NCI-H1694 treated with DMSO at 0.1 percent for 48 hours (cell line): ENCODE measurements at regions not wholly inside any gene's neighbourhood (a gene's known extent, or its start where the extent isn't known, plus 50 kb on each side); places are given as distances from the start of the nearest gene placed in this dataset.
"Not testable (repeated sequence)": the region's sequence is repeated elsewhere in the genome, so short reads cannot be mapped to it uniquely, and the experiment has no call there.

Experiments
- DNase-seq: peaks from one replicate; lab custom pipeline; 2025; lab: John Stamatoyannopoulos, UW

DNA sequence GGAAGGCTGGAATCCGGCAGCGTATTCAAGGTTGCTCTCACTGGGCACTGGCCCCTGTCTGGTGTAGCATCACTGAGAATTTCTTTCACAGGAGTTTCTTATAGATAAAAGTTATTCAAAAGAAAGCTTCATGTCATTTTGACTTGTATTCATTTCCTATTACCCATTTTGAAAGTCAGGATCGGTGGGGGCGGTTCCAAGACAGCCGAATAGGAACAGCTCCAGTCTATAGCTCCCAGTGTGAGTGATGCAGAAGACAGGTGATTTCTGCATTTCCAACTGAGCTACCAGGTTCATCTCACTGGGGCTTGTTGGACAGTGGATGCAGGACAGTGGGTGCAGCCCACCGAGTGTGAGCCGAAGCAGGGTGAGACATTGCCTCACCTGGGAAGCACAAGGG lies 51.5 kb upstream of the CDC42EP3 start:
- not testable (repeated sequence) for DNase-seq

GRCh38 chr2:37730037-37730818 lies 58.8 kb upstream of the CDC42EP3 start:
- no peak for DNase-seq

- DNase-seq = not testable (repeated sequence)
Observed at GRCh38 chr2:37732412-37732811, 61.0 kb upstream of the CDC42EP3 start.

- no peak for DNase-seq
Observed at GRCh38 chr2:37733251-37733650, 61.8 kb upstream of the CDC42EP3 start.

DNA sequence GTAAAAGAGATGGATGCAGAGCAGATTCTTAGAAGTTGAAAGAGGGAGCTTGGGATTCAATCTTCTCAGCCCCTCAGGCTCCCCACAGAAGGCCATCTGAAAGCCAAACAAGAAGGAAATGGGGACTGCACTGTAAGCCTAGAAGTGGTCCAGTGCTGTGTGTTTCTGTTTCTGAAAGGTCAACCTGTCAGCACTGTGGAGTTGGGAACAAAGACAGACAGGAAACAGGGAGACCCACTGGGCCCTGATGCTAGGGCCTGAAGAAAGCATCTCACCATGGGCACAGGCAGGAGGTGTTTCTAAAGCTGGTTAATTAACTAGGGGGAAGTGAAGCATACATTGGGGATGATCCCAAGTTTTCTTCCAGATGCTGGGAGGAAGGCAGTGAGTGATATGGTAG lies 62.5 kb upstream of the CDC42EP3 start:
- DNase-seq = not testable (repeated sequence)

GRCh38 chr2:37734891-37735523 lies 63.6 kb upstream of the CDC42EP3 start:
- not testable (repeated sequence) for DNase-seq

DNA sequence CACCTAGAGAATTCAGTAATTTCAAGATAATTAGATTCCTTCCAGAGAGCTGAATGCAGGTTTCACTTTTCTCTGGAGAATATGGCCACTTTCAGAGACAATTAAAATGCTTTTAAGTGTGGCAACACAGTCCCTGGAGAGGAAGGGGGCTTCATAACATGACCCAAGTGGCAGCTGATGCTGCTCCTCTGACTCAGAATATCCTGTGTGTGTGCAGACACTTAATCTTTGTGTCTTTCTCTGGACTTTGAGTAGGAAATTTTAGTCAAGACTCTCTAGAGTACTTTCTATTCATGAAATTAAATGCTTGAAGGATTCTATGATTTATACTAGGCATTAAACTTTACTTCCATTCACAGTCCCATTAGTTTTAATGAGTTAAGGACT lies 64.1 kb upstream of the CDC42EP3 start:
- DNase-seq = not testable (repeated sequence)

GRCh38 chr2:37737507-37737906 lies 66.1 kb upstream of the CDC42EP3 start:
- DNase-seq = no peak

DNA sequence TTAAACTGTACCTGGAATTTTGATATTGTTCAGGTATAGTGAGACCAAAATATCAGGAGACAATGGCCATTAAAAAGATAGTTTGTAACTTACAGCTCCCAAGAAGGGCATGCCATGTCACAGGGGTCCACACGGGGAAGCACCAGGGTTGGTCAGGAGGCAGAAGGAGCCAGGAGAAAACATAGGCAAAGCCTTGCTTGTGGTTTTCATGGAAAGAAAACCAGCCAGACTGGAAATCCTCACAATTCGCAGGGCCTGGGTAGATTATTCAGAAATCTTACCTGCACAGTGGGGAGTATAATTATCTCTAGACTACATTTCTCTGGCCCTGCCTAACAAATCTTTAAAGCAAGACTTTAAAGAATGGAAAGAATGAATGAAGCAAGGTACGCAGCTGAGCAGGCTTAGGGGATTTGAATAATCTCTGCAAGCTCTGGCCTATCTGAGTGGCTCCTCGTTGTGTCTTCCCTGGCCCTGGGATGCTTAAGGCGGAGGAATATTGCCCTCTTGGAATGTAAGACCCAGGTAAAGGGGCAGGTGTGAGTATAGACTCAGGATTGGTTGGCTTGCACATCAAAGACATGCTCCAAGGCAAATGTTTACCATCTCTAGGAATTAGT lies 66.9 kb upstream of the CDC42EP3 start:
- no peak for DNase-seq

GRCh38 chr2:37739153-37739552 lies 67.7 kb upstream of the CDC42EP3 start:
- no peak for DNase-seq

DNA sequence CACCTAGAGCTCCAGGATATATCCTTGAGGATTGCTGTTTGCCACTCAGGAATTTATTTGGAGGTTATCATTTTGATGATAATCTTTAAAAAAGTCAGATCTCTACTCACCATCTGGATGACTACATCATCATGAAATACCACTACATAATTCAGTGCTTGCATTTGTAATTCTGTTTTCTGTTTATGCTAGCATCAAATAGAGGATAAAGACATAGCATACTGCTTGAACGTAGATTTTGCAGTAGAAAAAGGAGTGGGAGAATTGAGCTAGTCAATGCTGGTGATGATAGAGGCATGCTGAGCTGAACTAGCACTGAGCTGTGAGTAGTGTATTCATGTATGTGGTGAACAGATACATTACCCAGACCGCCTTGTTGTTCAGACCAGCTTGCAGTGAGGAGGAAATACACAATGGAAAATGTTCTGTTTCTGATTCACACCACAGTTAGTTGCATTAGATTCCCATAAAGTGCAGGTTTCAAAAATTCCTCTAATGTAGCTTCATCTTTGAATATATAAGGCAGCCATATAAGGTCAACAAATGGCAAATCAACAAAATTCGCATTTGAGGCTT lies 68.8 kb upstream of the CDC42EP3 start:
- DNase-seq = no peak

- no peak for DNase-seq
Observed at GRCh38 chr2:37742286-37742685, 70.8 kb upstream of the CDC42EP3 start.

DNA sequence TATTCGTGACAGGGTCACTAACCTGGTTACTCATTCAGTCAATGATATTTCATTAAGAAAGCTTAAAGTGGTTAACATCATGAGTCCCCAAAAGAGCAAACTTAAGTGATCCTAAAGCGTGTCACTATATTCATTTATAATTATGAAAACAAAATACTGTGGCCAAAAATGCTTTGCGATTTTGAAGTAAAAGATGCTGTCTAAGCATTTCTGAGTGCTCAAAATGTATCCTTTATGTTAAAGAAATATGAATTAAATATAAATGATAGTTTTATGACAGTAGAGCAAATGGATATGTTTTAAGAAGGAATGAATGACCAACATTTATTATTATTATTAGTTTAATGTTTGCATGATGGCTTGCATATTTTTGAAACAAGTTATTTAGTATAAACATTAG lies 72.6 kb upstream of the CDC42EP3 start:
- DNase-seq = no peak

GRCh38 chr2:37744961-37745360 lies 73.5 kb upstream of the CDC42EP3 start:
- DNase-seq = not testable (repeated sequence)

- DNase-seq = not testable (repeated sequence)
Observed at GRCh38 chr2:37746011-37746410, 74.6 kb upstream of the CDC42EP3 start.

- DNase-seq = no peak
Observed at GRCh38 chr2:37746883-37747282, 75.4 kb upstream of the CDC42EP3 start.

DNA sequence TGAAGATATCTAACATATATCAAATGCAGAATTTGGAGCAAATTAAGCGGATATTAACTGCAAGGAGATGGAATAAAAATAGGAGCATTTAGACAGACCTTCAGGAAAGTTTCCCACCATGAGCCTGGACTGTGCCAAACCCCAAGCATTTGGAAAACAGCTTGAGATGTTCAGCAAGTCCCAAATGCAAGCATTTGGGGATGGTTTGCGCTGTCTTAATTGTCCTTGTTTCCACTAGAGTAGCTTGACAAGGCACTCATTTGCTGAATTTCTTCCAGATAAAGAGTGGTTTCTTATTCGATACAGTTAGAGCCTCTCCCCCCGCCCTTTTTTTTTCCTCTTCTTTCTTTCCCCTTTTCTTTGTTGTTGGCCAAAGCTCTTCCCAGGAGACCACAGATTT lies 77.1 kb upstream of the CDC42EP3 start:
- DNase-seq = no peak

GRCh38 chr2:37750286-37750685 lies 78.8 kb upstream of the CDC42EP3 start:
- DNase-seq = not testable (repeated sequence)

DNA sequence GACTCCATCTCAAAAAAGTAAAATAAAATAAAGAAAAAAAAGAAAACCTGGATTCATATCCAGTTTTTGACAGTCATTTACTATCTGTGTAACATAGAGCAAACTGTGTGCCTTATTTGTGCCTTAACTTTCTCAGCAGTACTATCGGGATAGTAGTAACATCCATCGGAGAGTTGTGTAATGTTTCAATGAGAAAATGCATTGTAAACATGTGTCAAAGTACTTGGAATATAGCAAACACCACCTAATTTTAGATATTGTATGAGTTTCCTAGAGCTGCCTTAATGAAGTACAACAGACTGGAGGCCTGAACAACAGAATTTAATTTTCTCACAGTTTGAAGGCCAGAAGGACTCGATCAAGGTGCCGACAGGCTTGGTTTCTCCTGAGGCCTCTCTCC lies 81.3 kb upstream of the CDC42EP3 start:
- DNase-seq = no peak

- DNase-seq = no peak
Observed at GRCh38 chr2:37753758-37754157, 82.3 kb upstream of the CDC42EP3 start.

DNA sequence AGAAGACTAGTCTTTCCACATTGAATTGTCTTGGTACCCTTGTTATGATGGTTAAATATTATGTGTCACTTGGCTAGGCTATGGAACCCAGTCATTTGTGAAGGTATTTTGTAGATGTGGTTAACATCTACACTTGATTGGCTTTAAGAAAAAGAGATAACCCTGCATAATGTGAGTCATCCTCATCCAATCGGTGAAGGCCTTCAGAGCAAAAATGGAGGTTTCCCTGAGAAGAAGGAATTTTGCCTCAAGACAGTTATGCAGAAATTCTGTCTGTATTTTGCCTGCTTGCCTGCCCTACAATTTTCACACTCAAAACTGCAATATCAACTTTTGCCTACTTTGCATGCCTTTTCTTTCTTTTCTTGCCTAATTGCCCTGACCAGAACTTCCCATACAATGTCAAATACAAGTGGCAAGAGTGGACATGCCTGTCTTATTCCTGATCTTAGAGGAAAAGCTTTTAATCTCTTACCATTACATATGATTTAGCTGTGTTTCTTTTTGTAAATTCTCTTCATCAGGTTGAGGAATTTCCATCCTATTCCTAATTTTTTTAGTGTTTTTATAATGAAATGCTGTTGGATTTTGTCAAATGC lies 84.6 kb upstream of the CDC42EP3 start:
- not testable (repeated sequence) for DNase-seq

DNA sequence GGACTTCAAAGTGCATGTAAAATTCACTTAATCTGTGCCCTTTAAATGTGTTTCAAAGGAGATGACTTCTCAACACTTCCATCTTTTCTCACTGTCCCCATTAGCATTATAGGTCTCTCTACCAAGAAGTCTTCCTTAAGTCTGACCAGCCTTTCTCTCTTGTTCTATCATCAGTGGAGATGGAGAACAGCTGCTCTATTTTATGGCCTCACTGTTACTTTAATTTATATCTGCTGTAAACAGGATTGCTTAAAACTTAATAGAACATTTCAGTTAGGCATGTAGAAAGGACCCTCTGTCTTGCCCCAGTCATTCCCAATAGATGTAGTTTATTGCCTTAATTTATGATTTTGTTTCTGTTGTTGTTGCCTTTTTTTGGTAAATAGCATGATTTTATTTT lies 86.0 kb upstream of the CDC42EP3 start:
- not testable (repeated sequence) for DNase-seq
